Bone marrow (tissue), 2 donors: ENCODE measurements at regions not wholly inside any gene's neighbourhood (a gene's known extent, or its start where the extent isn't known, plus 50 kb on each side); places are given as distances from the start of the nearest gene placed in this dataset.

Source experiments
- DNase-seq, 2 donors: peaks; one replicate each; lab custom pipeline; 2025; lab: John Stamatoyannopoulos, UW

DNA sequence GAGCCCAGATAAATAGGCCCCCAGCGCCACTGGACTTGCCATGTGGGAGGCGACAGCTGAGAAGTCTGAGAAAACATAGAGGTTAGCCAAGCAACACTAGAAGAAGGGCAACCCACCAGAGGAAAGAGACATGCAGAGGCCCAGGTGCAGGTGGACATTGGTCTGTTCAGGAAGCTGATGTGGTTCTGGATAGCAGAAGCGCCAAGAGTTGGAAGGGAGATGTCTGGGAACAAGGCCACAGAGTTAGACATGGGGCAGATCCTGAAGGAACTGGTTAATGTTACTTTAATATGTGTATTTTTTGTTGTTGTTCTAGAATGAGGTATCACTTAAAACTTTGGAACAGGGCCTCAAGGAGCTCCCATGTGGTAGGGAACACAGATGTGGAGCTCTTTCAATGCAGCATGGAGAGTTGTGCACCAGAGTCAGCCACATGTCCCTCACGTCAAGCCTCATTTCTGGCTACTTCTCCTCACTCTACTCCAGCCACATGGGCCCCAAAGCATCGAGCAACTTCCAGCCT lies 62.2 kb upstream of the PKDCC start:
- no peak for DNase-seq

DNA sequence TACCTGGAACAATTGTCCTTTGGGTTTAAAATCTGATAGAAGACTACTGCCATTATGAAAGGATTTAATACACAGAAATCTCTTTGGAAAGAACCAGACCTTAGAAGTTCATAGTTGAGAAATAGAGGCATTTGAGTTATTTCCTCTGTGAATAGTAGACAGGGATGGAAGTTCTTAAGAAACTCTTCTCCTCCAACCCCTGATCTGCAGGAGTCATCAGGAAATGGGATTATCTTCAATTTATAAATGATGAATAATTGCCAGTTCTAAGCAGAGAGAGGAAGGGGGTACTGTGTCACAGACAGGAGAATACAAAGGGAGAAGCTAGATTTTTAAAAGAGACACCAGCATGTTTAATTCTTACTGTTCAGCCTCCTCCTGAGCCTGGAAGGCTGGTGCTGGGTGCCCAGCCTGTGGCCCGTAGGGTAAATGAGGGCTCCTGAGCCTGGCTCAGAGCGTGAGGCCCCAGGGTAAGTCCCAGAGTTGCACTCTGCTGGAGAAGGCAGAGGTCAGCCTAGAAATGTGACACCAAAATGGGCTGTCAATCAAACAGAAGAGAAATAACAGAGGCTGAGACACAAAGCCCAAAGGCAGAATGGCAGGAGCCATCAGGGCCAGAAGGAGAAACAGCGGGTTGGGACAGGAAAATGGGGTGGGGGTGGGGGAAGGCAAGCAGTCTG lies 58.2 kb upstream of the PKDCC start:
- DNase-seq: no peak

DNA sequence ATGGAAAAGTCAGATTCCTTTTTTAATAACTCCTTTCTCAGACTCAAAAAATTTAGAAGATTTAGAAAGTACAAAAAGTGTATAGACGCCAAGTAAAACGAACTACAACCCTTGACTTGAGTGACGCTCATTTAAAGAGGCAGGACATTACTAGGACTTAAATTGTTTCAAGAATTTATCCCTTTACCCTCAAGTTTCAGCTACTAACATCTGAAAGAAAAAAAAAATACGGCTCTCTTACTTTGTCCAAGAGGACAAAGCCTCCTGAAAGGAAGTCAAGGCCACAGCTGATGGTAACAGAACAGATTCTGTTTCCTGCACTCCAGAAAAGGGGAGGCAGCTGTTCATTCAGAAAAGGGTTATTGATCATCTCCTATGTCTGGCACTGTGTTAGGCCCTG lies 57.6 kb upstream of the PKDCC start:
- DNase-seq: no peak

DNA sequence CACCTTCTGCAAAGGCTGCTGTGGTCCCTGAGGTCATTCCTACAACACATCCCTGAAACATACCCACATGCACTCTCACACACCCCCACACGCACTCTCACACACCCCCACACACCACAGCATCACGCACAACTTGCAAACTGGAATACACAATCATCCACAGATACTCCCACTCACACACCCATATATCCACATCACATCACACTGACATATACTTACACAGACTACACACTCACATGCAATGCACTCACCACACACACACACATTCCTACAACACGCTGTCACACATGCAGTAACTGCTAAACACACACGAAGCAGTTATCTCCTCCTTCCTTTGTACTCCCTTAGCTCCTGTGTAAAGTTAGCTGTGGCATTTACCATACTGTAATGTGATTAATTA lies 57.1 kb upstream of the PKDCC start:
- DNase-seq: no peak

DNA sequence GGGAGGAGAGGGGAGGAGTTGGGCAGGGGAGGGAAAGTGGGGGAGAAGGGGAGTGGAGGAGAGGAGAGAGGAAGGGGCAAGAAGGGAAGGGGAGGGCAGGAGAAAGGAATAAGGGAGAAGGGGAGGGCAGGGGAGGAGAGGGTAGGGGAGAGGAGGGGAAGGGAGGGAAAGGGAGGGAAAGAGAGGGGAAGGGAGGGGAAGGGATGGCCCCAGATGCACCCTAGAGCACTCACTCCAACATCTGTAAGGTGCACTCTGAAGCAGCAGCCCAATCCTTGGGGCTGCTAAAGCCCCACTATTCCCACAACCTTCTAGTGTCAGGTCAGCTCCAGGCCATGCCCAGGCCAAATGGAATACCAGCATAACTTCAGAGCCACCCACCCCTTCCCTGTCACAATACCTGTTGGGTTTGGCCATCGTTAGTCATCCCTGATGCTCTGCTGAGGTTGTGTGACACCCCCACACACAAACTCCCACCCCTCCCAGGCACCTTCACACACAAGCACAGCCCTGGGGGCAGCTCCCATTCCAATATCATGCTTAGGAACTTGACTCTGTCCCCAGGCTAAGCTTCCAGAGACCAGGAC lies 55.7 kb upstream of the PKDCC start:
- no peak for DNase-seq

DNA sequence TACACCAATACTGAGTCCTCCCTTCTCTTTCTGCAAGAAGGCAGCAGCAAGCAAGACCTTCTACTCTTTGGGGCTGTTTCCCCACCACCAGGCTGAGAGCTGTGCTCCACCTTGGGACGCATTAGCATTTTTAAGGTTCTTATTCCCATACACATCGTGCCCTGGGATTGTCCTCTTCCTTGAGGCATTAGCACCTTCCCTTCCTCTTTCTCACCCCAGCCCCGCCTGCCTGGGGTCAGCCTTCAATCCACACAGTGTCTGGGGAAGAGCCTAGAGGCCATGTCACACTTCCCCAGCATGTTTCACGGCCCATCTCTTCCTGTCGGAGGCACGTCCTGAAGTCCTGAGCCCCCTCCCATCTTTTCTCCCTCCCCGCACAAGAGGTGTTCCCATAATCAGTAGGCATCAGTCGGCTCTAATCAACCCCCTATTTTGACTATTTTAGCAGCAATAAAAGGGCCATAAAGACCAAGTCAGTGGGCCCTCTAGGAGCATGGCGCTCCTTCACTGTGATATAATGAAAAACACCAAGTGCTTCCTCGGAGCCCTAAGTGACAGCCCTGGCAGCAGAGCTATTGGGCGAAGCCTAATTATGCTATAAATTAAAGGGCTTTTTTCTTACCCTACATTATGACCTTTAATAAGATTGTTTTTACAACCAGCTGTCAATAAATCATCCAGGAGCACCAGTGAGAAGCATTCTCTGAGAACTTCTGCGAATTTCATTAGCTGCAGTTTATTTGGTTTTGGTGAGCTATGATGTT lies 55.0 kb upstream of the PKDCC start:
- no peak for DNase-seq

DNA sequence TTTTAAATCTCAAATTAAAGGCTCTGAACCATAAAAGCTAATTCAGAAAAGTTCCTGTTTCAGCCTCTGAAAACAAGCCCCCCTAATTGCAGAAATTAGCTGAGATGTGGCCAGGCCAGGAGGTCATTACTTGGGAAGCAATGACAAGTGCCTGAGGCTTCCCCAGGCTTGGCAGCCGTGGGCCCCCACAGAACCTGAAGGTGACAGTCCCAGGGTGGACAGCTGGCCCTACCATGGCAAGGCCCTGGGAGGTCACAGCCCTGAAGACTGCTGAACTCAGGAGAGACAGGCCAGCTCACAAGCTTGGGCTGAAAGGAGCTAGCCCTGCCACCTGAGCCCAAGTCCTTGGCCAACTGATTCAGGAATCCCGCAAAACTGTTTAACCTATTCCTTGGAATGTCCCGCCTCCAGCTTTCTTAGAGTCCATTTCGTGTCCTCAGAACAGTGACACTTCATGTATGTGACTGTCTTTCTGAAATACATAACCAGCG lies 54.3 kb upstream of the PKDCC start:
- DNase-seq: no peak

DNA sequence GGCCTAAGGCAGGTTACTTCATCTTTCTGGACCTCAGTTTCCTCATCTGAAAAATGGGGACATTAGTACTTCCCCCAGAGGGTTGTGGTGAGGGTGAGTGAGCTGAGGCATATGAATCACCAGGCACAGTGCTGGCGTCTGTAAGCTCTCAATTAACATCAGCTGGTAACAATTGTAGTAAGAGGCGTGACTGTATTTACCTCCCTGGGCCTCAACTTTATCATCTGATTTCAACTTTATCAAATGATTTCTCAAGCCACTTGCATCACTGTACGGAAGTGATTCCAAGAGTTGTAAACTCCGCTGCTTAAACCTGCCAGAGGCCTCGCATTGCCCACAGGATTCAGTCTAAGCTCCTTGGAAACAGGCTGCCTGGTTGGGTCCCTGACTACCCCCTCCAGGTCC lies 53.6 kb upstream of the PKDCC start:
- DNase-seq: no peak

DNA sequence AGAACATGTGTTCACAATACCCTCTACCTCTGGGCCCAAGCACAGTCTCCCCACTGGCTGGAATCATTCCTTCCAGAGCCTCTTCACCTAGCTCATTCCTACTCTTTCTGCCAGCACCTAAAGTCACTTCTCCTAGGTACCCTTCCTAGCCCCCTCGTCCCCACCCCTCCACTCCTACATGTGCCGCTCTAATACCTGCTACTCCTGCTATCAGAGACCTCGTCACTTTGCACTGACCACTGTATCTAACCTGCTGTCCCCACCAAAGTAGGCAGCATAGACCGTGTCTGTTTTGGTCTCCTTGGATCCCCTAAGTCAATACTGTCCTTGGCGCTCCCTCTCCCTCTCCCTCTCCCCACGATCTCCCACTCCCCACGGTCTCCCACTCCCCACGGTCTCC lies 53.2 kb upstream of the PKDCC start:
- DNase-seq: no peak

DNA sequence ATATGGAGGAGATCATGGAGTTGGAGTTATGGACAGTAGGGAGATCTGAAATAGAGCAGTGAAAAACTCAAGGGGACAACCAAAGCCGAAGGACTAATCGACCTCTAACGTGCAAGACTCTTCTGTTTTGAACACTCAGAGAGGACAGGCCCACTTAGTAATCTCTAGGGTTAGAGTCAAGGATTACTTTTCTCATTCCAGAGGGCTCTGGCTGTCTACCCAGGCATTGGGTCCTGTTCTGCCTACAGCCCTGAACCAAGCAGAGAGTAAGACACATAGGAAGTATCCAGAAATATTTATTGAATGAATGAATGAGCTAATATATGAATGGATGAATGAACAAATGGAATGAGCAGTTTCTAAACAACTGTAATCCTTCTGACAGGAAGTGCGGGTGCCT lies 50.3 kb upstream of the PKDCC start:
- no peak for DNase-seq
